WTC11 (cell line): ENCODE measurements at regions not wholly inside any gene's neighbourhood (a gene's known extent, or its start where the extent isn't known, plus 50 kb on each side); places are given as distances from the start of the nearest gene placed in this dataset.

Experiments used
- ATAC-seq: fragments of 200-7000 bp; cut with Tn5 transposase; 2 replicates; pipeline ENCODE4 v1.10.0; 2021; ENCODE audit warnings: mild to moderate bottlenecking, moderate library complexity
- CTCF ChIA-PET: fragments of 300-600 bp; sonication (Branson Sonifier 250); formaldehyde crosslinking; loops from one replicate; lab custom pipeline; 2021; ENCODE audit warnings: antibody characterized with exemption; lab: Charles Lee
- POLR2A ChIA-PET: fragments of 350-600 bp; sonication (Branson Sonifier 250); formaldehyde crosslinking; loops from one replicate; lab custom pipeline; 2021; ENCODE audit warnings: antibody characterized with exemption; lab: Charles Lee
- DNase-seq: peaks from one replicate; pipeline ENCODE4 v3.0.0; 2021; ENCODE audit warnings: low spot score
- H3K27ac Mint-ChIP-seq: 2 replicates; pipeline ENCODE4 v1.8.0; 2021; ENCODE audit warnings: mixed read lengths
- H3K27me3 Mint-ChIP-seq: 2 replicates; pipeline ENCODE4 v1.8.0; 2021; ENCODE audit warnings: low read depth, mild to moderate bottlenecking, moderate library complexity, mixed read lengths
- H3K36me3 Mint-ChIP-seq: 2 replicates; pipeline ENCODE4 v1.8.0; 2021; ENCODE audit warnings: mixed read lengths
- H3K4me1 Mint-ChIP-seq: 2 replicates; pipeline ENCODE4 v1.8.0; 2022; ENCODE audit warnings: mixed read lengths
- H3K4me3 Mint-ChIP-seq: 2 replicates; pipeline ENCODE4 v1.8.0; 2021; ENCODE audit warnings: mild to moderate bottlenecking, moderate library complexity, mixed read lengths
- H3K9me3 Mint-ChIP-seq: 2 replicates; pipeline ENCODE4 v1.8.0; 2021; ENCODE audit warnings: mixed read lengths
- ATF1 ChIP-seq: sonication (generic); formaldehyde crosslinking; IDR thresholded peaks from 2 replicates; pipeline ENCODE4 v1.8.1; 2023; ENCODE audit warnings: mild to moderate bottlenecking, moderate library complexity, missing genetic modification reagents
- ATF2 ChIP-seq: sonication (generic); formaldehyde crosslinking; IDR thresholded peaks from 2 replicates; pipeline ENCODE4 v1.8.1; 2022; ENCODE audit warnings: low read depth, missing genetic modification reagents, borderline replicate concordance
- ATF6 ChIP-seq: sonication (generic); formaldehyde crosslinking; IDR thresholded peaks from 2 replicates; pipeline ENCODE4 v1.8.1; 2023; ENCODE audit warnings: mild to moderate bottlenecking, missing genetic modification reagents
- E2F4 ChIP-seq: sonication (generic); formaldehyde crosslinking; IDR thresholded peaks from 2 replicates; pipeline ENCODE4 v1.8.1; 2022; ENCODE audit warnings: low read depth, mild to moderate bottlenecking, moderate library complexity, missing genetic modification reagents, borderline replicate concordance
- ESRRA ChIP-seq: sonication (generic); formaldehyde crosslinking; IDR thresholded peaks from 2 replicates; pipeline ENCODE4 v1.8.1; 2022; ENCODE audit warnings: mild to moderate bottlenecking, missing genetic modification reagents, borderline replicate concordance
- FOXK1 ChIP-seq: sonication (generic); formaldehyde crosslinking; IDR thresholded peaks from 2 replicates; pipeline ENCODE4 v1.8.0; 2022; ENCODE audit warnings: mild to moderate bottlenecking, moderate library complexity, missing genetic modification reagents
- JAZF1 ChIP-seq: fragments of 250-450 bp; sonication (Bioruptor Pico); IDR thresholded peaks from 2 replicates; pipeline ENCODE4 v1.9.0; 2021; ENCODE audit warnings: moderate library complexity, mild to moderate bottlenecking, inconsistent platforms
- MYBL2 ChIP-seq: sonication (generic); formaldehyde crosslinking; IDR thresholded peaks from 2 replicates; pipeline ENCODE4 v1.8.1; 2023; ENCODE audit warnings: mild to moderate bottlenecking, moderate library complexity, missing genetic modification reagents
- NFE2L1 ChIP-seq: sonication (generic); formaldehyde crosslinking; IDR thresholded peaks from 2 replicates; pipeline ENCODE4 v1.8.1; 2023; ENCODE audit warnings: missing genetic modification reagents
- NR1H2 ChIP-seq: sonication (generic); formaldehyde crosslinking; IDR thresholded peaks from 2 replicates; pipeline ENCODE4 v1.9.0; 2021; ENCODE audit warnings: mild to moderate bottlenecking, moderate library complexity, missing genetic modification reagents
- PRRX2 ChIP-seq: fragments of 250-450 bp; sonication (Bioruptor Pico); IDR thresholded peaks from 2 replicates; pipeline ENCODE4 v1.8.0; 2021; ENCODE audit warnings: mild to moderate bottlenecking
- SP1 ChIP-seq: sonication (generic); formaldehyde crosslinking; conservative IDR thresholded peaks from 2 replicates; pipeline ENCODE4 v1.8.1; 2022; ENCODE audit warnings: missing genetic modification reagents
- TCF7 ChIP-seq: sonication (generic); formaldehyde crosslinking; IDR thresholded peaks from 2 replicates; pipeline ENCODE4 v1.8.0; 2022; ENCODE audit warnings: mild to moderate bottlenecking, low read depth, missing genetic modification reagents, moderate library complexity
- USF2 ChIP-seq: sonication (generic); formaldehyde crosslinking; IDR thresholded peaks from 2 replicates; pipeline ENCODE4 v1.8.1; 2023; ENCODE audit warnings: mild to moderate bottlenecking, missing genetic modification reagents, moderate library complexity
- ZNF138 ChIP-seq: sonication (generic); formaldehyde crosslinking; conservative IDR thresholded peaks from 2 replicates; pipeline ENCODE4 v1.8.1; 2022; ENCODE audit warnings: mild to moderate bottlenecking, moderate library complexity, missing genetic modification reagents
- ZNF263 ChIP-seq: sonication (generic); formaldehyde crosslinking; IDR thresholded peaks from 2 replicates; pipeline ENCODE4 v1.8.1; 2022; ENCODE audit warnings: low read depth, mild to moderate bottlenecking, moderate library complexity, missing genetic modification reagents
- ZNF317 ChIP-seq: sonication (generic); formaldehyde crosslinking; IDR thresholded peaks from 2 replicates; pipeline ENCODE4 v1.8.1; 2023; ENCODE audit warnings: low read depth, mild to moderate bottlenecking, moderate library complexity, missing genetic modification reagents, borderline replicate concordance
- ZNF396 ChIP-seq: fragments of 250-450 bp; sonication (Bioruptor Pico); IDR thresholded peaks from 2 replicates; pipeline ENCODE4 v1.8.0; 2021; ENCODE audit warnings: mild to moderate bottlenecking, moderate library complexity, borderline replicate concordance
- ZNF423 ChIP-seq: fragments of 250-450 bp; sonication (Bioruptor Pico); IDR thresholded peaks from 2 replicates; pipeline ENCODE4 v2.1.2; 2022; ENCODE audit warnings: mild to moderate bottlenecking, moderate library complexity
- TF ChIP-seq, protein P1 (sequence below): sonication (generic); formaldehyde crosslinking; IDR thresholded peaks from 2 replicates; pipeline ENCODE4 v1.8.1; 2023; ENCODE audit warnings: mild to moderate bottlenecking, missing genetic modification reagents, borderline replicate concordance
- TF ChIP-seq, protein P2 (sequence below): sonication (generic); formaldehyde crosslinking; IDR thresholded peaks from 2 replicates; pipeline ENCODE4 v1.8.1; 2022; ENCODE audit warnings: missing genetic modification reagents, borderline replicate concordance
- TF ChIP-seq, protein P3 (sequence below): sonication (generic); formaldehyde crosslinking; IDR thresholded peaks from 2 replicates; pipeline ENCODE4 v1.8.0; 2022; ENCODE audit warnings: mild to moderate bottlenecking, missing genetic modification reagents
- TF ChIP-seq, protein P4 (sequence below): fragments of 250-450 bp; sonication (Bioruptor Pico); IDR thresholded peaks from 2 replicates; pipeline ENCODE4 v1.9.0; 2021; ENCODE audit warnings: moderate library complexity, mild to moderate bottlenecking, inconsistent platforms, borderline replicate concordance

DNA sequence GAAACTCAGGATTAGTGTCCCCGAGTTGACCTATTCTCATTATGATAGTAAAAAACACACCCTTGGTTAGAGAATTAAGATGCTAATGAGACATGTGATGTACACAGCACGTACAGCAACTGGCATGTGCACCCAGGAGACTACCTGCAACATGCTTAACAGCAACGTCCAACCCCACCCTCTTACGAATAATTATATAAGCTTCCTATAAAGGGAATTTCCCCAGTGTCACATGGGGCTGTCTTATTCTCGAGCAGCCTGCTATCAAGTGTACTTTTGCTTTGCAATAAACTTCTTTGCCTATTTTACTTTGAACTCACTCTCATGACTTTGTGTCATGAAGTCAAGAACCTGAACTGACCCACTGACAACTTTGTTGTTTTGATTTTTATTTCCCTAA is 62.4 kb upstream of the PMFBP1 start (continued):
- TF ChIP-seq ATF2 (CRISPR knock-in tag) (no peak), FOXK1 (CRISPR knock-in tag) (no peak), NFE2L1 (CRISPR knock-in tag) (no peak), ZNF263 (CRISPR knock-in tag) (no peak), ESRRA (CRISPR knock-in tag) (no peak), ZNF396 (CRISPR knock-in tag) (no peak), E2F4 (CRISPR knock-in tag) (no peak), ZNF138 (CRISPR knock-in tag) (no peak)
- TF ChIP-seq, all 79 proteins: peak for 0

GRCh38 chr16:72228014-72228413 is 56.1 kb upstream of the PMFBP1 start:
- no peaks in the 10 kb centered on the region for H3K27me3 Mint-ChIP-seq
- H3K9me3 Mint-ChIP-seq: no peaks in the 10 kb centered on the region; the same call in 1 of the 2 replicates
- no peaks in the 10 kb centered on the region for H3K36me3 Mint-ChIP-seq
- ATAC-seq: peak; percentile 46; the same call in 1 of the 2 replicates
- no peak overlapping the region for H3K4me3 Mint-ChIP-seq
- ChIA-PET CTCF (interaction anchor here (1.1 to 1.6 kb wide), 3 partner anchors 14 to 103 kb away, joined by 3 to 7 read pairs (median 4); no protein-coding TSS in a partner anchor), POLR2A (no interaction called here)
- H3K27ac Mint-ChIP-seq: no peak overlapping the region
- H3K4me1 Mint-ChIP-seq: peaks cover 3% of the 10 kb centered on the region
- DNase-seq: no peak
- TF ChIP-seq NR1H2 (CRISPR knock-in tag) (no peak), USF2 (CRISPR knock-in tag) (no peak), ATF6 (CRISPR knock-in tag) (no peak), SP1 (CRISPR knock-in tag) (no peak), ESRRA (CRISPR knock-in tag) (no peak), MYBL2 (CRISPR knock-in tag) (no peak), PRRX2 (CRISPR knock-in tag) (no peak), ZNF138 (CRISPR knock-in tag) (no peak), ATF1 (no peak), ZNF423 (no peak), TCF7 (no peak), ZNF317 (CRISPR knock-in tag) (no peak), JAZF1 (CRISPR knock-in tag) (no peak)
- TF ChIP-seq, protein P1, sequence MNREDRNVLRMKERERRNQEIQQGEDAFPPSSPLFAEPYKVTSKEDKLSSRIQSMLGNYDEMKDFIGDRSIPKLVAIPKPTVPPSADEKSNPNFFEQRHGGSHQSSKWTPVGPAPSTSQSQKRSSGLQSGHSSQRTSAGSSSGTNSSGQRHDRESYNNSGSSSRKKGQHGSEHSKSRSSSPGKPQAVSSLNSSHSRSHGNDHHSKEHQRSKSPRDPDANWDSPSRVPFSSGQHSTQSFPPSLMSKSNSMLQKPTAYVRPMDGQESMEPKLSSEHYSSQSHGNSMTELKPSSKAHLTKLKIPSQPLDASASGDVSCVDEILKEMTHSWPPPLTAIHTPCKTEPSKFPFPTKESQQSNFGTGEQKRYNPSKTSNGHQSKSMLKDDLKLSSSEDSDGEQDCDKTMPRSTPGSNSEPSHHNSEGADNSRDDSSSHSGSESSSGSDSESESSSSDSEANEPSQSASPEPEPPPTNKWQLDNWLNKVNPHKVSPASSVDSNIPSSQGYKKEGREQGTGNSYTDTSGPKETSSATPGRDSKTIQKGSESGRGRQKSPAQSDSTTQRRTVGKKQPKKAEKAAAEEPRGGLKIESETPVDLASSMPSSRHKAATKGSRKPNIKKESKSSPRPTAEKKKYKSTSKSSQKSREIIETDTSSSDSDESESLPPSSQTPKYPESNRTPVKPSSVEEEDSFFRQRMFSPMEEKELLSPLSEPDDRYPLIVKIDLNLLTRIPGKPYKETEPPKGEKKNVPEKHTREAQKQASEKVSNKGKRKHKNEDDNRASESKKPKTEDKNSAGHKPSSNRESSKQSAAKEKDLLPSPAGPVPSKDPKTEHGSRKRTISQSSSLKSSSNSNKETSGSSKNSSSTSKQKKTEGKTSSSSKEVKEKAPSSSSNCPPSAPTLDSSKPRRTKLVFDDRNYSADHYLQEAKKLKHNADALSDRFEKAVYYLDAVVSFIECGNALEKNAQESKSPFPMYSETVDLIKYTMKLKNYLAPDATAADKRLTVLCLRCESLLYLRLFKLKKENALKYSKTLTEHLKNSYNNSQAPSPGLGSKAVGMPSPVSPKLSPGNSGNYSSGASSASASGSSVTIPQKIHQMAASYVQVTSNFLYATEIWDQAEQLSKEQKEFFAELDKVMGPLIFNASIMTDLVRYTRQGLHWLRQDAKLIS (CRISPR knock-in tag): no peak
- TF ChIP-seq, protein P2, sequence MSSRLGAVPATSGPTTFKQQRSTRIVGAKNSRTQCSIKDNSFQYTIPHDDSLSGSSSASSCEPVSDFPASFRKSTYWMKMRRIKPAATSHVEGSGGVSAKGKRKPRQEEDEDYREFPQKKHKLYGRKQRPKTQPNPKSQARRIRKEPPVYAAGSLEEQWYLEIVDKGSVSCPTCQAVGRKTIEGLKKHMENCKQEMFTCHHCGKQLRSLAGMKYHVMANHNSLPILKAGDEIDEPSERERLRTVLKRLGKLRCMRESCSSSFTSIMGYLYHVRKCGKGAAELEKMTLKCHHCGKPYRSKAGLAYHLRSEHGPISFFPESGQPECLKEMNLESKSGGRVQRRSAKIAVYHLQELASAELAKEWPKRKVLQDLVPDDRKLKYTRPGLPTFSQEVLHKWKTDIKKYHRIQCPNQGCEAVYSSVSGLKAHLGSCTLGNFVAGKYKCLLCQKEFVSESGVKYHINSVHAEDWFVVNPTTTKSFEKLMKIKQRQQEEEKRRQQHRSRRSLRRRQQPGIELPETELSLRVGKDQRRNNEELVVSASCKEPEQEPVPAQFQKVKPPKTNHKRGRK (CRISPR knock-in tag): no peak
- TF ChIP-seq, protein P3, sequence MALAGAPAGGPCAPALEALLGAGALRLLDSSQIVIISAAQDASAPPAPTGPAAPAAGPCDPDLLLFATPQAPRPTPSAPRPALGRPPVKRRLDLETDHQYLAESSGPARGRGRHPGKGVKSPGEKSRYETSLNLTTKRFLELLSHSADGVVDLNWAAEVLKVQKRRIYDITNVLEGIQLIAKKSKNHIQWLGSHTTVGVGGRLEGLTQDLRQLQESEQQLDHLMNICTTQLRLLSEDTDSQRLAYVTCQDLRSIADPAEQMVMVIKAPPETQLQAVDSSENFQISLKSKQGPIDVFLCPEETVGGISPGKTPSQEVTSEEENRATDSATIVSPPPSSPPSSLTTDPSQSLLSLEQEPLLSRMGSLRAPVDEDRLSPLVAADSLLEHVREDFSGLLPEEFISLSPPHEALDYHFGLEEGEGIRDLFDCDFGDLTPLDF (CRISPR knock-in tag): no peak
- TF ChIP-seq, protein P4, sequence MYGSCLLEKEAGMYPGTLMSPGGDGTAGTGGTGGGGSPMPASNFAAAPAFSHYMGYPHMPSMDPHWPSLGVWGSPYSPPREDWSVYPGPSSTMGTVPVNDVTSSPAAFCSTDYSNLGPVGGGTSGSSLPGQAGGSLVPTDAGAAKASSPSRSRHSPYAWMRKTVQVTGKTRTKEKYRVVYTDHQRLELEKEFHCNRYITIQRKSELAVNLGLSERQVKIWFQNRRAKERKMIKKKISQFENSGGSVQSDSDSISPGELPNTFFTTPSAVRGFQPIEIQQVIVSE (CRISPR knock-in tag): no peak
